Mucosa of gallbladder (tissue), 1 donor: ENCODE measurements at regions not wholly inside any gene's neighbourhood (a gene's known extent, or its start where the extent isn't known, plus 50 kb on each side); places are given as distances from the start of the nearest gene placed in this dataset.

Experiments
- DNase-seq: peaks from one replicate; pipeline ENCODE4 v3.0.0-alpha.2; 2020; ENCODE audit warnings: low spot score
- donor health status: DM: no; HTN: no; CAD: no.

GRCh38 chr4:184575306-184575705 is 73.9 kb downstream of the CASP3 start:
- no peak for DNase-seq

- DNase-seq = no peak
These were observed 74.4 kb downstream of the CASP3 start for GRCh38 chr4:184574861-184575260.

DNA sequence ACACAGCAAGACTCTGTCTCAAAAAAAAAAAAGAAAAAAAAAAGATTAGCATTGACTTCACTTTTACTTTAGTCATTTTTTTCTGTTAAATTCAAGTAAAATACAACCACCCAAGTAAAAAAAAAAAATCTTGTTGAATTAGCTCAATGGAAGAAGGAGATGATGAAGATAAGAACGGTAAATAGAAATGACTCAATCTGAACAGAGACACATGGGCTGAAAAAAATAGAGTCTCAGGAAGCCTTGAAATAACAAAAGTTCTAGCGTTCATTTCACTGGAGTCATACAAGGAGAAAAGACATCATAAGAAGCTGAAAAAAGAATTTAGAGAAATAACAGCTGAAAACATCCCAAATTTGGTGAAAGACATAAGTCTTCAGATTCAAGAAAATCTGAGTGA is 75.5 kb downstream of the CASP3 start:
- DNase-seq = no peak

DNA sequence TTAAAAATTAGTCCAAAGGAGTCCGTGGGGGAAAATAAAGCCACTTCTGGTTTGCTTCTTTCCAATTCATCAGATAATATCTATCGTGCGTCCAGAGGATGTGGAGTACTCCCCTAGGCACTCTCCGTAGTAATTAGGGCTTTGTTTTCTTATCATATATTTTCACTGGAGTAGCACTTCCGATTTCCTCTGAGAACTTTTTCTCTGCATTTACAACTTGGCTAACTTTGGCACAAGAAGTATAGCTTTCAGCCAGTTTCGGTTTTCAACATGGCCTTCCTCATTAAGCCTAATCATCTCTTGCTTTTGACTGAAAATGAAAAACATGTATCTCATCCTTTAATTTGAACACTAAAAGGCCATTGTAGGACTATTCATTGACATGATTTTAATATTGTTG is 80.5 kb downstream of the CASP3 start:
- DNase-seq = no peak

DNA sequence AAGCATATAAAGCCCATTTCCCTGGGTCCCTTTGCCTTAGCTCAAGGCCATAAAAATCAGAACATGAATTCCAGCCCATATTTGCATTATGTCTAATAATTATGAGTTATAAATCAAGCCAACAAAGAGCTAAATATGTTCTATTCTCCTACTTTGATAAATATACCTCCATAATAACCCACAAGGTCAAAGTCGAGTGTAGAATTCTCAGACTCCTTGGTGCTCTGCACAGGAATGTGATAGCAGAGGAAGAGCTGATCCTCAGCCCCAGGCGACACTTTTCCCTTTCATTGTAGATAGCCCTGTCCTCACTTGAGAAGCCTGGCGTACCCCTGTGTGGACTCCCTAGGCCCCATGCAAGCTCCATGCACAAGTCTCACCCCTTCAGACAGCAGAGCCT is 85.6 kb downstream of the CASP3 start:
- no peak for DNase-seq

DNA sequence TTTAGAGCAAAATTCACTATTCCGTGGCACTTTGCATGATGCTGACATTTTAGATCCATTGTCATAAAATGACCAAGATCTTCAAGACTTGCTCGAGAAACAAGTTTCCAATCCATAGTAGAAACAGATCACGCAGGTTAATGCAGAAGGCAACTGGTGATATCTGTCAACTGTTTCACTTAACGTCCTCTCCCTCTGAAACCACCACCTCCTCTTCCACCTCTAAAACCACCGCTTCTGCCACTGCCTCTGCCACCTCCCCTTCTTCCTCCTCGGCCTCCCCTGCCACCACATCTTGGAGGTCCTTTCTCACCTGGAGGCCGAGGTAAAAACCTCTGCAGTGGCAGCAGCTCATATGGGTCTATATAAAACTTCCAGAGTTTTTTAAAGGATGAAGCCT is 84.6 kb upstream of the IRF2 start:
- no peak for DNase-seq

DNA sequence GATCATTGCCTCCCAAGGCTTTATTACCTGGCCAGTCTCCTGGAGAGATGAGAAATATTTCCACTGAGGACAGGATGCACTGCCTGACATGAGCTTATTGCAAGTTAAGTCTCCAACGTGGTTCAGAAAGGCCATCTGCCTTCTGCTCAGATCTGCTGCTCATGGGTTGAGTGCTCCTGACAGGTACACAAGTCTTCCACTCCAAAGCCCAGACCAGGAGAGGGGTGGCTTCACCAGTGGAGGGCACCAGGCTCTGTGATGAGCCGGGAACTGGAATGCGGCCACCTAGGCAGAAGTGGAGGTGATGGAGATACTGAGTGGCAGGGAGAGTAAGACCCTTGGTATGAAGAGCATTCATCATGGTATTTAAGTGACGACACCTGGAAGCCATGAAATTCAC is 79.5 kb upstream of the IRF2 start:
- no peak for DNase-seq

DNA sequence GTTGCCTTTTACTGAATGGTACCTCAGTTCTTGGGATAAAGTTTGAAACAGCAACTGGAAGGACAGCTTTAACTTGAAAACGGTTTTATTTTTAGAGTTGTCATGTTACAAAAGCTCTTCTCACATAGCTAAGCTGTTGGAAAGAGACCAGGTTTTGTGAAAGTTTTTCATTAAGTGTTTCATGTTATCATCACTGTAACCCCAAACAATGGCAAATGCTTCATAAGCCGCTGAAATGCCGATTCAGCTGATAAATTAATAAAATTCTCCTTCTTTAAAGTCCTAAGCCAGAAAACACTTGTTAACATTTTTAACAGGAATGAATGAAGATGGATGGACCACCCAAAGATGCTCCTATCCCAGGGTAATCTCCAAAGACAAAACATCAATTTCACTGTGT is 76.1 kb upstream of the IRF2 start:
- DNase-seq = no peak

DNA sequence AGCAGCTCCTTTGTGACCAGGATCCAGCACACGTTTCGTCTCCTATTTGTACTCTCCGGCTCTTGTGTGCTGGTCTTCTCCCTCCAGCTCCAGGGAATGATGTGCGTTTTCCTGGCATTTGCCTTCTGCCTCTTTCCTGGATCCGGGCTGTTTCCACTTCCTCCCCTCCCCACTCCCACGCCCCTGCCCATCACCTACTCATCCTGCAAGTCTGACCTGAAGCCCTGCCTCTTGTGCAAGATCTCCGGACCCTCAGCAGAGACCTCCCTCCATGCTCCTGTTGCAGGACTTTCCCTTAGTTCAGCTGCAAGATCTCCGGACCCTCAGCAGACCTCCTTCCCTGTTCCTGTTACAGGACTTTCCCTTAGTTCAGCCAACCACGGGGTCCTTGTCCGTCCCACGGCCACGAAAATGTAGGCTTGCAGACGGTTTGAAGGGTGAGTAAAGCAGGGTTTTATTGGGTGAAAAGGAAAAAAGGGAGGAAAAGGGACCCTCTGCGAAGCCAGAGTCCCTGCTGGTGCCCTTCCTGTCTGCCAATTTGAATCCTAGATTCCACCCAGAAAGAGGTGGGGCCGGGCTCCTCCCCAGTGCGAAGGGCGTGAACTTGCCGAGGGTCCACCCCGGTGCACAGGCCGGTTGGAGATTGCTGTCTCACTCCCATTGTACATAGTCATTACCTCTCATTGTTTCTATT is 74.4 kb upstream of the IRF2 start:
- no peak for DNase-seq

GRCh38 chr4:184548316-184548647 is 73.9 kb upstream of the IRF2 start:
- DNase-seq = no peak

DNA sequence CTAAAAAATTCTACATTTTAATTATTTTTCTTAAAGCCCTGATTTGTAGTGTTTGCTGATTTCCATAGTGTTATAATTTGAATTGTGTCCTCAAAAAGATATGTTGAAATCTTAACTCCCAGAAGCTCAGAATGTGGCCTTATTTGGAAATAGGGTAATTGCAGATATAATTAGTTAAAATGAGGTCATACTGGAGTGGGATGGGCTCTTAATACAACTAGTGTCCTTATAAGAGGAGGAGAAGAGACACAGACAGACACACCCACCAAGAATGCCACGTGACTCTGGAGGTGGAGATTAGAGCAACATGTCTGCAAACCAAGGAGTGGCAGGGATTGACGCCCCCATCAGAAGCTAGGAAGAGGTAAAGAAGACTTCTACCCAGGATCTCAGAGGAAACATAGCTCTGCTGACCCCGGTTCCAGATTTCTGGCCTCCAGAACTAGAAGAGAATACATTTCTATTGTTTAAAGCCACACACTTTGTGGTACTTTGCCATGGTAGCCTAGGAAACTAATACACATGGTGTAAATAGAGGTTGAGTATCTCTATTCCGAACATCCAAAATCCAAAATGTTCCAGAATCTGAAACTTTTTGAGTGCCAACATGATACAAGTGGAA is 70.5 kb upstream of the IRF2 start:
- DNase-seq = no peak

GRCh38 chr4:184541907-184542306 is 67.6 kb upstream of the IRF2 start:
- no peak for DNase-seq

- DNase-seq = no peak
These were observed 66.0 kb upstream of the IRF2 start for GRCh38 chr4:184540307-184540706.

DNA sequence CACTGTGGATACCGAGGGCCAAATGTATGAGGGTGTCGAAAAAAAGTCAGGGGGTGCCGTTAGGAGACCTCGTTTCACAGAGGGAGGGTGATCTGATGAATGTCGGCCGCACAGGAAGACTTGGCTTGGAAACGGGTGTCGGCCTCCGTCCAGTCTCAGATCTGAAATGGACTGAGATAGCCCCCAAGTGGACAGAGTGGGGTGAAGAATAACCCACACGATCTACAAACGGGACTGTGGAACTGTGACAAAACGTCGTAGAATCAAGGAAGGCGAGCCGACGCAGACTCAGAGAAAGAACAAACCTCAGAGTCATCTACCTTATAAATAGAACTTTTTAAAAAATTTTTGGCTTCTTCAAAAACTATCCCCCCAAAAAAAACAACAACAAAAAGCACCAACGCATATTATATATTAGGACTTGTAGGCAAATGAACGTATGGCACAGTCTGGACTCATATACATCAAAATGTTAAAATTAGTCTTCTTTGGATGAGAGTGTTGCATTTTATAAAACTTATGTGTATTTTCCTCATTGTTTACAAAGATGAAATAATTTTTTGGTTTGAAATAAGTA is 63.8 kb upstream of the IRF2 start:
- DNase-seq = peak; percentile 91

DNA sequence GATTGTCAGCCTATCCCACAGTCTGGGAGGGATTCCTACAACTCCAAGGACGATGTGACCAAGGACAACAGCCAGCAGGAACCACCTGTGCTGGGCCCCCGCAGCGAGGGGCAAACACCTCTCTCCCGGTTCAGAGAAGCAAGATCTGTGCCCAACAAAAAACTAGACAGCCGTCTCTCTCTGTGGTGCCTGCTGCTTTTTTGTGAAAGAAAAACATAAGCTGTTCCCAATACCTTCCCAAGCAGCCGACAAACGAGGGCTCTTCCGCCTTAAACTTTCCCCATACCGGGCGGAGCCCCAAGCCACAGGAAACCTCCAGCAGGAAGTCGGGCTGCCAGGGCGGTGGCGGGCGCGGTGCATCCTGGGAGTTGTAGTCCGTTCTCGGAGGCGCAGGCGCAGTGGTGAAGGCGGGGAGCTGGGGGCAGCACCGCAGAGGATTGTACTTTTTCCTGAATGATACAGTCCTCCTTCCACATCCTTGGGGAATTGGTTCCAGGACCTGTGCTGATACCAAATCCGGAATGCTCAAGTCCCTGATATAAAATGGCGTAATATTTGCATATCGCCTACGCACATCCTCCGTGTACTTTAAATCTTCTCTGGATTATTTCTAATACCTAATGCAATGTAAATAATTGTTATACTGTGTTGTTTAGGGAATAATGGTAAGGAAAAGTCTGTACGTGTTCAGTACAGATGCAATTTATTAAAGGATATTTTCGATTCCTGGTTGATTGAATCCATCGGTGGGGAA is 63.1 kb upstream of the IRF2 start:
- DNase-seq = peak; percentile 97

DNA sequence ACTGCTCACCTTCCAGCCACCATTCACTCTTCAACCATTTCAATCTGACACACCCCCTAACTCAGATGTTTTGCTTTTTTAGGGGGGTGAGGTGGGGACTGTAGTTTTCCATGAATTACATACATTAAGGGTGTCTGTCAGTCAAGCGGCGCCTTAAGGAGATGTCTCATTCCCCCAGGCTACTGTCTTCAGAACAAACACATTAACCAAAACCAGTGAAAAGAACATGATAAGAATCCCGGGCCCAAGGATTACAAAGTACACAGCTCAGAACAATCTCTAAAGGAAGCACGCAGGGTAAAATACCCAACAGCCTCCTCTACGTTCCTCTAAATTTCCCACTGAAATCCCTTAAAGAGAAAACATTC is 62.5 kb upstream of the IRF2 start:
- no peak for DNase-seq

GRCh38 chr4:184536065-184536880 is 61.9 kb upstream of the IRF2 start:
- DNase-seq = no peak

- DNase-seq = no peak
These were observed 60.4 kb upstream of the IRF2 start for GRCh38 chr4:184534511-184535391.

DNA sequence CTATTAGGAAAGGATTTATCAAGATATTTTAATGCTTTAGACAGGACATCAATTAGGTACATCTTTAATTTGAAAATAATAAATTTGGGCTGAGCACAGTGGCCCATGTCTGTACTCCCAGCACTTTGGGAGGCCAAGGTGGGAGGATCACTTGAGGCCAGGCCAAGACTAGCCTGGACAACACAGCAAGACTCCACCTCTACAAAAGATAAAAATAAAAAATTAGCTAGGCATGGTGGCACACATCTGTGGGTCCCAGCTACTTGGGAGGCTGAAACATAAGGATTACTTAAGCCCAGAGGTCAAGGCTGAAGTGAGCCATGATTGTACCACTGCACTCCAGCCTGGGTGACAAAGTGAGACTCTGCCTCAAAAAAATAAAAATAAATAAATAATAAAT is 59.6 kb upstream of the IRF2 start:
- no peak for DNase-seq

DNA sequence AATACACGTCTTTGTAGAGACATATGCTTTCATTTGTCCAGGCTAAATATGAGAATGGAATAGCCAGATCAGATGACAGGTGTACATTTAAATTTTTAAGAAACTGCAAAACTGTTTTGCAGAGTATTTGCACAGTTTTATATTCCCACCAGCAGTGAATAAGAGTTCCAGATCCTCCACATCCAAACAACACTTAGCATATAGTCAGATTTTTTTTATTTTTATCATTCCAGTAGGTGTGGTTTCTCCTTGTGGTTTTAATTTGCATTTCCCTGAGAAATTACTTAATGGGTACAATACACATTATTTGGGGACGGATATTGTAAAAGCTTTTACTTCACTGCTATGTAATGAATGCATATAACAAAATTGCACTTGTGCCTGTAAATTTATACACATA is 56.7 kb upstream of the IRF2 start:
- no peak for DNase-seq

GRCh38 chr4:184529283-184529682 is 54.9 kb upstream of the IRF2 start:
- no peak for DNase-seq
